Loucy (cell line): ENCODE measurements at regions not wholly inside any gene's neighbourhood (a gene's known extent, or its start where the extent isn't known, plus 50 kb on each side); places are given as distances from the start of the nearest gene placed in this dataset.

Source experiments
- CTCF ChIP-seq: fragments of 200-600 bp; sonication (generic); conservative IDR thresholded peaks from 2 replicates; pipeline ENCODE4 v1.5.1; 2014; ENCODE audit warnings: mild to moderate bottlenecking, antibody characterized with exemption, low read length
- EZH2phosphoT487 ChIP-seq: fragments of 200-600 bp; IDR thresholded peaks from 2 replicates; pipeline ENCODE4 v1.6.1; 2018; ENCODE audit warnings: antibody characterized with exemption, mild to moderate bottlenecking, moderate library complexity, borderline replicate concordance

GRCh38 chr15:29320420-29320819, 50.8 kb upstream of the NSMCE3 start:
- TF ChIP-seq EZH2phosphoT487 (no peak), CTCF (no peak)
